SK-N-MC (cell line): ENCODE measurements at regions not wholly inside any gene's neighbourhood (a gene's known extent, or its start where the extent isn't known, plus 50 kb on each side); places are given as distances from the start of the nearest gene placed in this dataset.
"Not testable (repeated sequence)": the region's sequence is repeated elsewhere in the genome, so short reads cannot be mapped to it uniquely, and the experiment has no call there.

Experiments
- FOXP2 ChIP-seq: optimal IDR thresholded peaks from 2 replicates; pipeline ENCODE3; 2011; ENCODE audit warnings: mild to moderate bottlenecking, moderate library complexity; ENCODE audit not compliant: insufficient read depth; ENCODE audit errors: extremely low read length, control extremely low read depth
- POLR2AphosphoS5 ChIP-seq: IDR thresholded peaks from 2 replicates; pipeline ENCODE4 v1.6.1; 2012; ENCODE audit warnings: mild to moderate bottlenecking, low read depth, low read length, borderline replicate concordance

DNA sequence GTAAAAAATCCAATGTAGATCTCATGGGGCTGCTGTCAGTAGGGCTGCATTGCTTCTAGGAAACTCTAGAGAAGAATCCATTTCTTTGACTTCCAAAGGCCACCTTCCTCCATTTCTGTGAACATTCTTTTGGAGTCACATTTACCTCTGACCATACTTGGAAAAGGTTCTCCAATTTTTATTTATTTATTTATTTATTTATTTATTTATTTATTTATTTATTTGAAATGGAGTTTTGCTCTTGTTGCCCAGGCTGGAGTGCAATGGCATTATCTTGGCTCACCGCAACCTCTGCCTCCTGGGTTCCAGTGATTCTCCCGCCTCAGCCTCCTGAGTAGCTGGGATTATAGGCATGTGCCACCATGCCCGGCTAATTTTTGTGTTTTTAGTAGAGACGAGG lies 208.7 kb upstream of the GAP43 start:
- TF ChIP-seq POLR2AphosphoS5, FOXP2: not testable (repeated sequence)
